C4-2B (cell line): ENCODE measurements at regions not wholly inside any gene's neighbourhood (a gene's known extent, or its start where the extent isn't known, plus 50 kb on each side); places are given as distances from the start of the nearest gene placed in this dataset.

Experiments
- H3K27ac ChIP-seq: fragments of 450-650 bp; 2 replicates; pipeline ENCODE4 v1.5.1; 2017
- CTCF ChIP-seq: fragments of 450-650 bp; conservative IDR thresholded peaks from 2 replicates; pipeline ENCODE4 v1.5.1; 2017; ENCODE audit warnings: mild to moderate bottlenecking
- ZFX ChIP-seq: fragments of 450-650 bp; IDR thresholded peaks from 2 replicates; pipeline ENCODE4 v1.6.1; 2017

- TF ChIP-seq CTCF (no peak), ZFX (no peak)
Measured at GRCh38 chr2:103293742-103294077, 531.9 kb downstream of the TMEM182 start.

GRCh38 chr2:103294420-103294819 is 532.6 kb downstream of the TMEM182 start:
- TF ChIP-seq ZFX (no peak), CTCF (no peak)

More at GRCh38 chr2:103293742-103294077, 531.9 kb downstream of the TMEM182 start:
- no peak overlapping the region for H3K27ac ChIP-seq

GRCh38 chr2:103295591-103295990 is 533.8 kb downstream of the TMEM182 start:
- no peak overlapping the region for H3K27ac ChIP-seq
- TF ChIP-seq ZFX, result no peak
- no peak for TF ChIP-seq CTCF

More at GRCh38 chr2:103294420-103294819, 532.6 kb downstream of the TMEM182 start:
- no peak overlapping the region for H3K27ac ChIP-seq

GRCh38 chr2:103324671-103325070 is 562.8 kb downstream of the TMEM182 start:
- TF ChIP-seq ZFX, result no peak
- no peak for TF ChIP-seq CTCF
- no peak overlapping the region for H3K27ac ChIP-seq

- H3K27ac ChIP-seq, result no peak overlapping the region
- TF ChIP-seq CTCF, result no peak
- TF ChIP-seq ZFX, result no peak
Measured at GRCh38 chr2:103327386-103327785, 565.6 kb downstream of the TMEM182 start.

GRCh38 chr2:103327966-103328365 is 566.1 kb downstream of the TMEM182 start:
- TF ChIP-seq ZFX (no peak), CTCF (no peak)

GRCh38 chr2:103335403-103335802 is 573.6 kb downstream of the TMEM182 start:
- TF ChIP-seq CTCF (no peak), ZFX (no peak)

More at GRCh38 chr2:103327966-103328365, 566.1 kb downstream of the TMEM182 start:
- H3K27ac ChIP-seq, result no peak overlapping the region

More at GRCh38 chr2:103335403-103335802, 573.6 kb downstream of the TMEM182 start:
- no peak overlapping the region for H3K27ac ChIP-seq
